BLaER1 treated with 17β-estradiol and CSF1 and Interleukin-3, amounts not matched to agents 10 nM and 100 nM (cell line): ENCODE measurements at regions not wholly inside any gene's neighbourhood (a gene's known extent, or its start where the extent isn't known, plus 50 kb on each side); places are given as distances from the start of the nearest gene placed in this dataset.
"Not testable (repeated sequence)": the region's sequence is repeated elsewhere in the genome, so short reads cannot be mapped to it uniquely, and the experiment has no call there.

Experiments
- H3K27ac ChIP-seq, 11 experiments: shearing (Covaris generic); formaldehyde crosslinking; 2 replicates each; pipeline ENCODE4 v1.8.1; 2022
- H3K27me3 ChIP-seq, 11 experiments: shearing (Covaris generic); formaldehyde crosslinking; 2 replicates each; pipeline ENCODE4 v1.8.1; 2022
- H3K36me3 ChIP-seq, 11 experiments: shearing (Covaris generic); formaldehyde crosslinking; 2 replicates each; pipeline ENCODE4 v1.8.1; 2022
- H3K4me1 ChIP-seq, 10 experiments: shearing (Covaris generic); formaldehyde crosslinking; 2 replicates each; pipeline ENCODE4 v1.8.1; 2022
- H3K4me2 ChIP-seq, 11 experiments: shearing (Covaris generic); formaldehyde crosslinking; 2 replicates each; pipeline ENCODE4 v1.8.1; 2022
- H3K4me3 ChIP-seq, 10 experiments: shearing (Covaris generic); formaldehyde crosslinking; 2 replicates each; pipeline ENCODE4 v1.8.1; 2022
- H3K9ac ChIP-seq, 11 experiments: shearing (Covaris generic); formaldehyde crosslinking; 2 replicates each; pipeline ENCODE4 v1.8.1; 2022
- H3K9me3 ChIP-seq, 11 experiments: shearing (Covaris generic); formaldehyde crosslinking; replicated peaks in 1 of 11; 2 replicates each; pipeline ENCODE4 v1.8.1; 2022
- H4K20me1 ChIP-seq, 11 experiments: shearing (Covaris generic); formaldehyde crosslinking; 2 replicates each; pipeline ENCODE4 v1.8.1; 2022
- Cebpa-rat ChIP-seq, 11 experiments: shearing (Covaris generic); IDR thresholded peaks; 2 replicates each; pipeline ENCODE4 v1.8.1; 2022

- Histone ChIP-seq H3K36me3 (no peaks in the 10 kb centered on the region), H3K4me2 (no peak overlapping the region), H3K9ac (no peak overlapping the region), H3K9me3 (no peaks in the 10 kb centered on the region), H3K27ac (no peak overlapping the region), H3K27me3 (no peaks in the 10 kb centered on the region), H3K4me1 (no peaks in the 10 kb centered on the region), H3K4me3 (no peak overlapping the region), H4K20me1 (no peaks in the 10 kb centered on the region)
- TF ChIP-seq Cebpa-rat (IDR thresholded peaks at IDR 0.05), result no peak
Observed at GRCh38 chr9:15081021-15081753, 171.0 kb upstream of the FREM1 start.

- H3K27ac ChIP-seq, result no peak overlapping the region
- H3K4me1 ChIP-seq, result no peaks in the 10 kb centered on the region
- H3K36me3 ChIP-seq, result no peaks in the 10 kb centered on the region
- H3K27me3 ChIP-seq, result no peaks in the 10 kb centered on the region
- H3K9ac ChIP-seq, result no peak overlapping the region
- H3K9me3 ChIP-seq, result no peaks in the 10 kb centered on the region
- no peak overlapping the region for H3K4me3 ChIP-seq
- no peak overlapping the region for H3K4me2 ChIP-seq
- no peaks in the 10 kb centered on the region for H4K20me1 ChIP-seq
- TF ChIP-seq Cebpa-rat (IDR thresholded peaks at IDR 0.05), result no peak
Observed at GRCh38 chr9:15080401-15080800, 170.2 kb upstream of the FREM1 start.

- Histone ChIP-seq H3K27ac (no peak overlapping the region), H3K9me3 (no peaks in the 10 kb centered on the region)
Observed at GRCh38 chr9:15079989-15080388, 169.8 kb upstream of the FREM1 start.

GRCh38 chr9:15077946-15078729 is 167.9 kb upstream of the FREM1 start:
- Histone ChIP-seq H3K4me2 (no peak overlapping the region), H4K20me1 (no peaks in the 10 kb centered on the region), H3K36me3 (no peaks in the 10 kb centered on the region), H3K4me3 (no peak overlapping the region), H3K9me3 (no peaks in the 10 kb centered on the region), H3K27me3 (no peaks in the 10 kb centered on the region), H3K27ac (no peak overlapping the region), H3K9ac (no peak overlapping the region), H3K4me1 (no peaks in the 10 kb centered on the region)
- no peak for TF ChIP-seq Cebpa-rat (IDR thresholded peaks at IDR 0.05)

More at GRCh38 chr9:15079989-15080388, 169.8 kb upstream of the FREM1 start:
- Histone ChIP-seq H3K9ac (no peak overlapping the region), H3K36me3 (no peaks in the 10 kb centered on the region), H3K4me3 (no peak overlapping the region), H3K27me3 (no peaks in the 10 kb centered on the region), H3K4me2 (no peak overlapping the region), H3K4me1 (no peaks in the 10 kb centered on the region), H4K20me1 (no peaks in the 10 kb centered on the region)
- TF ChIP-seq Cebpa-rat (IDR thresholded peaks at IDR 0.05), result no peak

GRCh38 chr9:15073620-15074019 is 163.4 kb upstream of the FREM1 start:
- H3K27me3 ChIP-seq, result no peaks in the 10 kb centered on the region
- H3K9me3 ChIP-seq, result no peaks in the 10 kb centered on the region
- H3K27ac ChIP-seq, result no peak overlapping the region
- no peak for TF ChIP-seq Cebpa-rat (IDR thresholded peaks at IDR 0.05)
- H3K9ac ChIP-seq, result no peak overlapping the region
- no peaks in the 10 kb centered on the region for H3K4me1 ChIP-seq
- H3K4me2 ChIP-seq, result no peak overlapping the region
- no peaks in the 10 kb centered on the region for H4K20me1 ChIP-seq
- H3K4me3 ChIP-seq, result no peak overlapping the region
- H3K36me3 ChIP-seq, result no peaks in the 10 kb centered on the region

GRCh38 chr9:15070716-15071115 is 160.5 kb upstream of the FREM1 start:
- H3K4me3 ChIP-seq, result no peak overlapping the region
- no peaks in the 10 kb centered on the region for H3K27me3 ChIP-seq
- no peaks in the 10 kb centered on the region for H3K4me1 ChIP-seq
- H4K20me1 ChIP-seq, result no peaks in the 10 kb centered on the region
- no peak overlapping the region for H3K9ac ChIP-seq
- H3K9me3 ChIP-seq, result no peaks in the 10 kb centered on the region
- H3K4me2 ChIP-seq, result no peak overlapping the region
- no peak for TF ChIP-seq Cebpa-rat (IDR thresholded peaks at IDR 0.05)
- no peaks in the 10 kb centered on the region for H3K36me3 ChIP-seq
- H3K27ac ChIP-seq, result no peak overlapping the region

- H3K36me3 ChIP-seq, result no peaks in the 10 kb centered on the region
- H3K4me2 ChIP-seq, result no peak overlapping the region
- no peak for TF ChIP-seq Cebpa-rat (IDR thresholded peaks at IDR 0.05)
- no peaks in the 10 kb centered on the region for H3K9me3 ChIP-seq
- H3K9ac ChIP-seq, result no peak overlapping the region
- no peaks in the 10 kb centered on the region for H3K4me1 ChIP-seq
- no peak overlapping the region for H3K27ac ChIP-seq
- no peak overlapping the region for H3K4me3 ChIP-seq
- H3K27me3 ChIP-seq, result no peaks in the 10 kb centered on the region
- H4K20me1 ChIP-seq, result no peaks in the 10 kb centered on the region
Observed at GRCh38 chr9:15069106-15069505, 158.9 kb upstream of the FREM1 start.

GRCh38 chr9:15068261-15068660 is 158.0 kb upstream of the FREM1 start:
- Histone ChIP-seq H3K9ac (no peak overlapping the region), H3K27me3 (no peaks in the 10 kb centered on the region), H3K27ac (no peak overlapping the region), H3K4me2 (no peak overlapping the region), H3K4me1 (no peaks in the 10 kb centered on the region), H3K9me3 (no peaks in the 10 kb centered on the region), H3K36me3 (no peaks in the 10 kb centered on the region), H3K4me3 (no peak overlapping the region), H4K20me1 (no peaks in the 10 kb centered on the region)
- TF ChIP-seq Cebpa-rat (IDR thresholded peaks at IDR 0.05), result no peak

GRCh38 chr9:15059003-15059402 is 148.8 kb upstream of the FREM1 start:
- Histone ChIP-seq H4K20me1 (no peaks in the 10 kb centered on the region), H3K27ac (no peak overlapping the region), H3K36me3 (no peaks in the 10 kb centered on the region), H3K4me3 (no peak overlapping the region), H3K4me1 (no peaks in the 10 kb centered on the region), H3K27me3 (no peaks in the 10 kb centered on the region), H3K9ac (no peak overlapping the region), H3K4me2 (no peak overlapping the region), H3K9me3 (no peaks in the 10 kb centered on the region; a peak in 1 of 22 replicates)
- no peak for TF ChIP-seq Cebpa-rat (IDR thresholded peaks at IDR 0.05)

GRCh38 chr9:15058236-15058635 is 148.0 kb upstream of the FREM1 start:
- H3K27ac ChIP-seq, result no peak overlapping the region

GRCh38 chr9:15055284-15055683 is 145.1 kb upstream of the FREM1 start:
- H3K36me3 ChIP-seq, H3K9me3 ChIP-seq, H3K4me2 ChIP-seq, H3K27me3 ChIP-seq, H4K20me1 ChIP-seq, H3K4me3 ChIP-seq, H3K4me1 ChIP-seq, H3K27ac ChIP-seq, H3K9ac ChIP-seq: not testable (repeated sequence)

More at GRCh38 chr9:15058236-15058635, 148.0 kb upstream of the FREM1 start:
- Histone ChIP-seq H3K4me3 (no peak overlapping the region), H3K4me1 (no peaks in the 10 kb centered on the region), H3K4me2 (no peak overlapping the region), H3K36me3 (no peaks in the 10 kb centered on the region), H3K27me3 (no peaks in the 10 kb centered on the region), H3K9me3 (no peaks in the 10 kb centered on the region; a peak in 1 of 22 replicates), H3K9ac (no peak overlapping the region), H4K20me1 (no peaks in the 10 kb centered on the region)
- no peak for TF ChIP-seq Cebpa-rat (IDR thresholded peaks at IDR 0.05)
